HCT116 (cell line): ENCODE measurements at regions not wholly inside any gene's neighbourhood (a gene's known extent, or its start where the extent isn't known, plus 50 kb on each side); places are given as distances from the start of the nearest gene placed in this dataset.

Source experiments
- ATAC-seq: fragments of 200-7000 bp; cut with Tn5 transposase; 2 replicates; pipeline ENCODE4 v1.9.1; 2020; ENCODE audit warnings: mild to moderate bottlenecking, moderate library complexity
- BruUV-seq: library from RNA; stranded (reverse); fragments of 400-500 nt; replicated peaks from 2 replicates; lab custom pipeline; 2021; lab: Mats Ljungman, UMichigan
- CTCF ChIA-PET: fragments of 300-600 bp; sonication (Branson Sonifier 250); formaldehyde crosslinking; loops from one replicate; lab custom pipeline; 2021; ENCODE audit warnings: antibody characterized with exemption; lab: Charles Lee
- POLR2A ChIA-PET: fragments of 300-600, 350-600 bp; sonication (Branson Sonifier 250); formaldehyde crosslinking; loops from one replicate; lab custom pipeline; 2021; ENCODE audit warnings: antibody characterized with exemption; lab: Charles Lee
- RAD21 ChIA-PET, 2 experiments: fragments of 300-600 bp; sonication (Branson Sonifier 250); formaldehyde crosslinking; loops; one replicate each; lab custom pipeline; 2023; ENCODE audit warnings: low total read pairs in 2 of 2; ENCODE audit not compliant: uncharacterized antibody in 2 of 2, unreplicated experiment in 2 of 2, low non-redundant PET in 1 of 2; lab: Charles Lee
- DNase-seq: peaks from one replicate; pipeline ENCODE4 v3.0.0-alpha.2; 2010; ENCODE audit warnings: low read depth, low spot score
- H2AFZ ChIP-seq: fragments of 200-600 bp; shearing (Covaris generic), sonication (generic); 2 replicates; pipeline ENCODE4 v1.6.1; 2017; ENCODE audit warnings: low read depth, mixed run types, mixed read lengths, antibody characterized with exemption, low read length; ENCODE audit not compliant: poor library complexity, severe bottlenecking
- H3K27ac ChIP-seq: 2 replicates; pipeline ENCODE4 v1.5.1; 2012; ENCODE audit warnings: low read depth, low read length
- H3K27me3 ChIP-seq: fragments of 200-600 bp; sonication (generic); 2 replicates; pipeline ENCODE4 v1.6.1; 2016; ENCODE audit warnings: mixed run types, low read length, mixed read lengths; ENCODE audit not compliant: insufficient read depth
- H3K36me3 ChIP-seq, 2 experiments: fragments of 200-500 bp in 1 of 2; fragments of 200-600 bp in 1 of 2; sonication (Bioruptor generic) in 1 of 2; sonication (generic) in 1 of 2; 2 replicates each; pipeline versions ENCODE4 v1.5.1 to v1.6.1; 2014 to 2016; ENCODE audit warnings: low read length in 2 of 2, inconsistent platforms in 1 of 2, mixed read lengths in 1 of 2, mixed run types in 1 of 2; ENCODE audit not compliant: insufficient read depth in 2 of 2, control insufficient read depth in 1 of 2
- H3K4me1 ChIP-seq, 2 experiments: fragments of 200-600 bp in 1 of 2; sonication (generic) in 1 of 2; 2 replicates each; pipeline versions ENCODE4 v1.5.1 to v1.6.1; 2012 to 2017; ENCODE audit warnings: low read length in 2 of 2, inconsistent platforms in 1 of 2, mild to moderate bottlenecking in 1 of 2, mixed read lengths in 1 of 2, mixed run types in 1 of 2, moderate library complexity in 1 of 2; ENCODE audit not compliant: insufficient read depth in 2 of 2, control insufficient read depth in 1 of 2
- H3K4me2 ChIP-seq: fragments of 200-600 bp; sonication (generic); 2 replicates; pipeline ENCODE4 v1.6.1; 2017; ENCODE audit warnings: mixed run types, low read length, mixed read lengths
- H3K4me3 ChIP-seq, 2 experiments: fragments of 200-600 bp in 1 of 2; sonication (generic) in 1 of 2; replicated peaks in 1 of 2; 2 replicates each; pipeline ENCODE4 v1.5.1; 2011 to 2016; ENCODE audit warnings: low read length in 2 of 2, control low read depth in 1 of 2, low read depth in 1 of 2, mild to moderate bottlenecking in 1 of 2, mixed read lengths in 1 of 2, mixed run types in 1 of 2
- H3K79me2 ChIP-seq: fragments of 200-600 bp; sonication (generic); 2 replicates; pipeline ENCODE4 v1.6.1; 2017; ENCODE audit warnings: mild to moderate bottlenecking, mixed run types, low read length, moderate library complexity, mixed read lengths; ENCODE audit not compliant: insufficient read depth
- H3K9ac ChIP-seq: fragments of 200-600 bp; sonication (generic); 2 replicates; pipeline ENCODE4 v1.6.1; 2016; ENCODE audit warnings: low read length, mixed read lengths
- H3K9me2 ChIP-seq: fragments of 200-600 bp; sonication (generic), shearing (Covaris generic); 2 replicates; pipeline ENCODE4 v1.6.1; 2017; ENCODE audit warnings: mixed run types, mild to moderate bottlenecking, moderate library complexity; ENCODE audit not compliant: insufficient read depth
- H3K9me3 ChIP-seq, 2 experiments: fragments of 200-500 bp in 1 of 2; fragments of 200-600 bp in 1 of 2; sonication (Bioruptor generic) in 1 of 2; sonication (generic) in 1 of 2; 2 replicates each; pipeline ENCODE4 v1.6.1; 2014 to 2017; ENCODE audit warnings: low read length in 2 of 2, mixed read lengths in 2 of 2, inconsistent platforms in 1 of 2, low read depth in 1 of 2, mild to moderate bottlenecking in 1 of 2, mixed run types in 1 of 2, moderate library complexity in 1 of 2; ENCODE audit not compliant: control insufficient read depth in 1 of 2, insufficient read depth in 1 of 2
- H4K20me1 ChIP-seq: fragments of 200-600 bp; sonication (generic), shearing (Covaris generic); 2 replicates; pipeline ENCODE4 v1.6.1; 2017; ENCODE audit warnings: mixed run types, mild to moderate bottlenecking, moderate library complexity; ENCODE audit not compliant: insufficient read depth
- EGR1 ChIP-seq: IDR thresholded peaks from 2 replicates; pipeline ENCODE4 v1.6.1; 2012; ENCODE audit warnings: low read depth
- ELF1 ChIP-seq: IDR thresholded peaks from 2 replicates; pipeline ENCODE4 v1.6.1; 2012; ENCODE audit warnings: low read depth, borderline replicate concordance
- EZH2 ChIP-seq: fragments of 200-600 bp; sonication (generic); IDR thresholded peaks from 2 replicates; pipeline ENCODE4 v1.6.1; 2017; ENCODE audit warnings: antibody characterized with exemption, mixed run types
- EZH2phosphoT487 ChIP-seq: fragments of 200-600 bp; IDR thresholded peaks from 2 replicates; pipeline ENCODE4 v1.6.1; 2018; ENCODE audit warnings: antibody characterized with exemption, borderline replicate concordance
- POLR2A ChIP-seq: IDR thresholded peaks from 2 replicates; pipeline ENCODE4 v1.7.0; 2011; ENCODE audit warnings: borderline replicate concordance; ENCODE audit not compliant: insufficient read depth, insufficient read length; ENCODE audit errors: extremely low read depth
- RAD21 ChIP-seq: IDR thresholded peaks from 2 replicates; pipeline ENCODE4 v1.6.1; 2012; ENCODE audit warnings: low read depth, mild to moderate bottlenecking
- REST ChIP-seq: IDR thresholded peaks from 2 replicates; pipeline ENCODE4 v1.6.1; 2012; ENCODE audit warnings: low read depth
- SRF ChIP-seq: IDR thresholded peaks from 2 replicates; pipeline ENCODE4 v1.6.1; 2012; ENCODE audit warnings: low read depth
- ZFX ChIP-seq: fragments of 450-650 bp; IDR thresholded peaks from 2 replicates; pipeline ENCODE4 v1.6.1; 2017
- ZNF274 ChIP-seq: fragments of 200-500 bp; sonication (Bioruptor generic); IDR thresholded peaks from 2 replicates; pipeline ENCODE4 v1.6.1; 2014; ENCODE audit warnings: mild to moderate bottlenecking, low read depth, low read length, inconsistent platforms
- intact Hi-C: fragments of 100-400 bp; cut with micrococcal nuclease; formaldehyde crosslinking; loops from 2 replicates; pipeline ENCODE4 v1.10.0; 2022

DNA sequence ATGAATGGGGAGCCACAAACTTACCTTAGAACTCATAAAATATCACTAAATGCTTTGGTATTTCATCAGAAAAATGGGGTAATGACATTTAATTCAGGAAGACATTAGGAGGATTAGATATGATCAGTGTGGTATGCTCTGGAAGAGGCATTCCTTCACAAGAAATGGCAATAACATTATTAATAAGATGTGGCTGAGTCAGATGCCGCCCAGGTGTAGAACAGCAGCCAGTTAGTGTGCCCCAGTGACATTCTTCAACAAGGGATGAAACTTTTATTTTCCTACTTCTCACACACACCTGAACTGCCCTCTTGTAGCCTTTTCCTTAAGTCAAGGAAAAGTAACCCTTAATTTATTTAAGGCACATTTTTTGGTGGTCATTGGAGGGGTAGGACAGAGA is 69.2 kb upstream of the DYNAP start:
- no TSS peak for BruUV-seq
- Histone ChIP-seq H3K9me3 (no peaks in the 10 kb centered on the region), H3K79me2 (no peaks in the 10 kb centered on the region), H3K4me1 (no peaks in the 10 kb centered on the region), H3K36me3 (no peaks in the 10 kb centered on the region), H3K4me2 (no peak overlapping the region), H4K20me1 (no peaks in the 10 kb centered on the region), H3K27me3 (no peaks in the 10 kb centered on the region), H3K4me3 (no peak overlapping the region), H2AFZ (no peak overlapping the region), H3K27ac (no peak overlapping the region), H3K9me2 (no peaks in the 10 kb centered on the region), H3K9ac (no peak overlapping the region)
- POLR2A ChIA-PET: no interaction called here
- no peak for TF ChIP-seq ZFX
- no peak for TF ChIP-seq SRF
- no peak for TF ChIP-seq EZH2phosphoT487
- no peak for TF ChIP-seq RAD21
- TF ChIP-seq EZH2: no peak
- no peak for TF ChIP-seq ZNF274
- no peak for TF ChIP-seq REST
- no peak for TF ChIP-seq ELF1
- no peak for TF ChIP-seq POLR2A
- no peak for TF ChIP-seq EGR1
- CTCF ChIA-PET: no interaction called here
- ATAC-seq: no peak
- intact Hi-C loops: no loop called here
- RAD21 ChIA-PET: no interaction called here
- DNase-seq: no peak
